ENCODE measurements at regions not wholly inside any gene's neighbourhood (a gene's known extent, or its start where the extent isn't known, plus 50 kb on each side); places are given as distances from the start of the nearest gene placed in this dataset.

DNA sequence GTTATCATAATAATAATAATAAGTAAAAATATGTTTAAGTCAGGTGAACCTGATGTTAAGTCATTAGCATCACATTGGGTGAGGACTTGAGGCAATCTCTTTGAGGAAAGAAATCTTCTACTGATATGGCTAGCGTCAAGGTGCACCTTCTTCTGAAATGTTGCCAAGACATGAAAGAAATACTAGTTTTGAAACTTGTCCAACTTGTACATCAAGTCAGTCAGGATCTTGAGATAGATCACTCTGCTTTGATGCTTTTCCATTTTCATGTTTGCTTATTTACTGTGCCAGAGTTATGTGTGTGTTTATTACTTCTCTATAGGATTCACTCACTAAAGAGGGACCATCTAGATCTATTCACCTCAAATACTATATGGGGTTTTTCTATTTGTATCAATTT, 90.0 kb upstream of the USP15 start:
- H3K4me3 ChIP-seq (replicated peaks in 1 of 2; ENCODE audit: low read depth in 1 of 2, low read length in 2 of 2): no peak overlapping the region
- RAD21 ChIA-PET (ENCODE audit: low non-redundant PET in 1 of 2, low total read pairs in 2 of 2, uncharacterized antibody in 2 of 2, unreplicated experiment in 2 of 2): no interaction called here
- no peak overlapping the region for H3K9ac ChIP-seq (ENCODE audit: low read length)
- no TSS peak for BruUV-seq (replicated peaks)
- no peaks in the 10 kb centered on the region for H3K79me2 ChIP-seq (ENCODE audit: insufficient read depth, low read length)
- no peaks in the 10 kb centered on the region for H3K9me2 ChIP-seq (ENCODE audit: insufficient read depth)
- no peaks in the 10 kb centered on the region for H3K27me3 ChIP-seq (ENCODE audit: insufficient read depth, low read length)
- no peak for ATAC-seq
- POLR2A ChIA-PET: no interaction called here
- H3K36me3 ChIP-seq (ENCODE audit: control insufficient read depth in 1 of 2, insufficient read depth in 2 of 2, low read length in 2 of 2): no peaks in the 10 kb centered on the region
- no peaks in the 10 kb centered on the region for H4K20me1 ChIP-seq (ENCODE audit: insufficient read depth)
- TF ChIP-seq SP1 (IDR thresholded peaks at IDR 0.05; ENCODE audit: low read depth): no peak
- no peak for TF ChIP-seq ZFX (IDR thresholded peaks at IDR 0.05)
- no peak for TF ChIP-seq CEBPB (IDR thresholded peaks at IDR 0.05; ENCODE audit: low read depth)
- TF ChIP-seq FOSL1 (IDR thresholded peaks at IDR 0.05; ENCODE audit: low read depth): no peak
- no peak for TF ChIP-seq SRF (IDR thresholded peaks at IDR 0.05; ENCODE audit: low read depth)
- TF ChIP-seq, protein P1, sequence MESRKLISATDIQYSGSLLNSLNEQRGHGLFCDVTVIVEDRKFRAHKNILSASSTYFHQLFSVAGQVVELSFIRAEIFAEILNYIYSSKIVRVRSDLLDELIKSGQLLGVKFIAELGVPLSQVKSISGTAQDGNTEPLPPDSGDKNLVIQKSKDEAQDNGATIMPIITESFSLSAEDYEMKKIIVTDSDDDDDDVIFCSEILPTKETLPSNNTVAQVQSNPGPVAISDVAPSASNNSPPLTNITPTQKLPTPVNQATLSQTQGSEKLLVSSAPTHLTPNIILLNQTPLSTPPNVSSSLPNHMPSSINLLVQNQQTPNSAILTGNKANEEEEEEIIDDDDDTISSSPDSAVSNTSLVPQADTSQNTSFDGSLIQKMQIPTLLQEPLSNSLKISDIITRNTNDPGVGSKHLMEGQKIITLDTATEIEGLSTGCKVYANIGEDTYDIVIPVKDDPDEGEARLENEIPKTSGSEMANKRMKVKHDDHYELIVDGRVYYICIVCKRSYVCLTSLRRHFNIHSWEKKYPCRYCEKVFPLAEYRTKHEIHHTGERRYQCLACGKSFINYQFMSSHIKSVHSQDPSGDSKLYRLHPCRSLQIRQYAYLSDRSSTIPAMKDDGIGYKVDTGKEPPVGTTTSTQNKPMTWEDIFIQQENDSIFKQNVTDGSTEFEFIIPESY (IDR thresholded peaks at IDR 0.05; ENCODE audit: extremely low read depth, insufficient replicate concordance, low read length): no peak
- no peak for TF ChIP-seq POLR2A (IDR thresholded peaks at IDR 0.05; ENCODE audit: borderline replicate concordance, extremely low read depth, insufficient read depth, insufficient read length)
- no peak for TF ChIP-seq EGR1 (IDR thresholded peaks at IDR 0.05; ENCODE audit: low read depth)
- no peak for TF ChIP-seq CBX3 (IDR thresholded peaks at IDR 0.05; ENCODE audit: low read depth)
- TF ChIP-seq RAD21 (IDR thresholded peaks at IDR 0.05; ENCODE audit: low read depth): no peak
- TF ChIP-seq YY1 (IDR thresholded peaks at IDR 0.05; ENCODE audit: extremely low read depth, insufficient replicate concordance, low read depth, low read length): no peak
- TF ChIP-seq ZNF274 (IDR thresholded peaks at IDR 0.05; ENCODE audit: low read depth, low read length): no peak
- TF ChIP-seq EZH2 (IDR thresholded peaks at IDR 0.05): no peak
- TF ChIP-seq, protein P2, sequence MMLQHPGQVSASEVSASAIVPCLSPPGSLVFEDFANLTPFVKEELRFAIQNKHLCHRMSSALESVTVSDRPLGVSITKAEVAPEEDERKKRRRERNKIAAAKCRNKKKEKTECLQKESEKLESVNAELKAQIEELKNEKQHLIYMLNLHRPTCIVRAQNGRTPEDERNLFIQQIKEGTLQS (IDR thresholded peaks at IDR 0.05): no peak
- H3K4me2 ChIP-seq (ENCODE audit: low read length): no peak overlapping the region
- no peak overlapping the region for H3K27ac ChIP-seq (ENCODE audit: low read depth, low read length)
- H2AFZ ChIP-seq (ENCODE audit: low read depth, low read length, poor library complexity, severe bottlenecking): no peak overlapping the region
- CTCF ChIA-PET: no interaction called here
- intact Hi-C loops (cut with micrococcal nuclease): no loop called here
- no peaks in the 10 kb centered on the region for H3K9me3 ChIP-seq (ENCODE audit: control insufficient read depth in 1 of 2, insufficient read depth in 1 of 2, low read depth in 1 of 2, low read length in 2 of 2)
- DNase-seq (ENCODE audit: low read depth, low spot score): no peak
- no peaks in the 10 kb centered on the region for H3K4me1 ChIP-seq (ENCODE audit: control insufficient read depth in 1 of 2, insufficient read depth in 2 of 2, low read length in 2 of 2)
